ENCODE measurements at regions not wholly inside any gene's neighbourhood (a gene's known extent, or its start where the extent isn't known, plus 50 kb on each side); places are given as distances from the start of the nearest gene placed in this dataset.

DNA sequence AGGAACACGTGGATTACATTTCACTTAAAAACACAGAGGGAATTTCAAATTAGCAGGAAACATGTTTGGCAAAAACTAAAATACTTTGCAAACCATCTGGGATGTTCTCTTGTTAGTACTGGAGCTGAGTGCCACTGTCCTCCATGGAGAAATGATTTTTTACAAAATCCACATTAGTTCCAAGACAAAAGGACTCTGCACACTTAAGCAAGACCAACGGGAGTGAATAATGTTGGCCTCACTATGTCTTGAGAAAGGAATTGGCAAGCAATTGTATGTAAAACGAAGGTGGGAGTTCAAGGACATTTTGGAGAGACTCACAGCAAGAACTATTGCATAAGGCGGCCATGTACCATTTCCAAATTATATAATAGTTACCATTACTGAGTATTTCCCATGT lies 547.5 kb downstream of the EBF1 start:
- DNase-seq, result no peak

DNA sequence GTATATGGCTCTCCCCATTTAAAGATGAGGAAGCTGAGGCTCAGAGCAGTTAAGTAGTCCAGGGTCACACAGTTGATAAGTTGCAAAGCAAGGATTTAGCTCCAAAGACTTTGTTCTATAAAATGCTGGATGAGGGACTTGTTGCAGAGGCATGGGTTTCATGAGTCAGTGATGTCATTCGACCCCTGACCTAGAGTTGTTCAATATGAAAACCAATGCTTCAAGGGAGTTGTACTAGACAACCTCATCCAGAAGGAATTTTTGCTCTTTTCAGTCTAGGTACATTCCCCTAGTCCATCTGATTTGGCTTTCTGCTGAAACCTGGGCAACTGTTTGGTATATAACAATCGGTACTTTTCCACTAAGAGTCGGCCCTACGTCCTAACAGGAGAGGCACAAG lies 550.4 kb downstream of the EBF1 start:
- DNase-seq, result no peak

DNA sequence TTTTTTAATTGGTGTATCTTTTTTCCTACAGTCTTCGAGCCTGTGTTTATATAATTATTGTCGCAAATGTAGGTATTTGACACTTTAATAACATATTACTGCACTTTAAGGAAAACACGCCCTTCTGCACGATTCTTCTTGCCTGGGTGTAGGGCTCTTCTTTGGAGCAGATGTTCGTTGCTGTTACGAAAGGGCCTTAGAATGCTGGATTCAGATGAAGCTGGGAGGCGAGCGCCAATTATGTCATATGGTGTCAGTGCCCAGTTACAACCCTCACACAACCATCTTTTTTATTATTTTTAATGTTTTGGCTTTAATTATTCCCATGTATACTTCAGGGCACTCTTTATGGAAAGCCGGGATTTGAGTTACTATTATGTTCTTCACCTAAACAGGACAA lies 553.0 kb downstream of the EBF1 start:
- no peak for DNase-seq

DNA sequence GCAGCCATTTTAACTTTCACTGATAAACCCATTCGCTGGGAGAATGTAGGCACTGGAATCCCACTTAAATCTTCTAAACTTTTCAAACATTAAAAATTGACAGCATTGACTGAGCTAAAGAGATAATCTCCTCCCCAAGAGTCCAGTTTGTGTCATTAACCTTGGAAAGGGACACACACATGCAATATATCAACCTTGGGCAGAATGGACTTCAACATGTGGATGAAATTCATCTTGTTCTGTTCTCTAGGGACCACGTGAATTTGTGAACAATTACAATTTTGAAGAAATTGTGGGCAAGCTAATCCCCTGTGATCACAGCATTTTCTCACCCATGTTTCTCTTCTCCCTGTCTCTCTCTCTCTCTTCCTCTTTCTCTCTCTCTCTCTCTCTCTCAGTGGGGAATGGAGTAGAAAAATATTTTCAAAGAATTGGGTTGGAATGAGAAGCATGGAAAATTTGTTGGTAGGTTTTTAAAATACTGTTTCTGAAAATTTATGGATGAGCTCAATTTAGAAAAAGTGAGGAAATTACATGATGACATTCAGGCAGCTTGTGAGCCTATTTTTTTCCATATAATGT lies 553.7 kb downstream of the EBF1 start:
- DNase-seq, result no peak

DNA sequence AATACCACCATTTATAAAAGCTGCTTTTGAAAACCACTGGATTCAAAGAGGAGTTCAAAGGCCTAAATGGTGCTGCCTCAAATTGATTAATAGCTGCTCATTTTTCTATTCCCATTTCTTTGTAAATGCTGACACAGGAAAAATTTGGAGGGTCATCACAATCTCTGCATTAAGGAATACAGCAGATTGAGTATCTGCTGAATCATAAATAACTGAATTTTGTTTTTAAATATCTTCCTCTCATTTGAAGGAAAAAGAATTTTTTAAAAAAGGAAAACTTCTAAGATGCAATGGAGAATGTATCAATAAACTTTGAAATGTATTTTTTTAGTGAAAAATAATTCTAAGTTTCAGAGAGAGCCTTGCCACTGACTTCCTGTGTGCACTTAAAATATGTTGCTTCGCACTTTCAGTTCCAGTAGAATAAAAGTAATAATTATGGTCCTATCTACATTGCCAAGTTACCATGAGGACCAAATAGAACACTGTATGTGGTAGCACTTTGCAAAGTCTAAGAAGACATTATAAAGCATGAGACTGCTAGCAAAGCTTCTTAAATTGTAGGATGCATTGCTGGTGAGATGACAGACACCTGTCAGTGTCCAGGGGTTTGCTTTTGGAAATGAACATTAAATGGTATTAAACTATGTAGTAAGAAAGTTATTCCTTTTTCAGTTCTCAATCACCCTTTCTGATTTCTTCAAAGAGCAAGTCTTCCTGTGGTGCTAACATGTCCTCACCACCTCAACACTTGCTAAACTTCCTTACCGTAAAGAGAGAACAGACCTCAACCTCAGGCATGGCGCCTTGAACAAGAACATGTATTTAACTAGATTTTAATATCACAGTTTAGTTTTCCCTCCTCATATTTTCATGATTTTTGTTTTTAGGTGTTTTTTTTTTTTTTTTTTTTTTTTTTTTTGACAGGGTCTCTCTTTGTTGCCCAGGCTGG lies 555.1 kb downstream of the EBF1 start:
- no peak for DNase-seq

DNA sequence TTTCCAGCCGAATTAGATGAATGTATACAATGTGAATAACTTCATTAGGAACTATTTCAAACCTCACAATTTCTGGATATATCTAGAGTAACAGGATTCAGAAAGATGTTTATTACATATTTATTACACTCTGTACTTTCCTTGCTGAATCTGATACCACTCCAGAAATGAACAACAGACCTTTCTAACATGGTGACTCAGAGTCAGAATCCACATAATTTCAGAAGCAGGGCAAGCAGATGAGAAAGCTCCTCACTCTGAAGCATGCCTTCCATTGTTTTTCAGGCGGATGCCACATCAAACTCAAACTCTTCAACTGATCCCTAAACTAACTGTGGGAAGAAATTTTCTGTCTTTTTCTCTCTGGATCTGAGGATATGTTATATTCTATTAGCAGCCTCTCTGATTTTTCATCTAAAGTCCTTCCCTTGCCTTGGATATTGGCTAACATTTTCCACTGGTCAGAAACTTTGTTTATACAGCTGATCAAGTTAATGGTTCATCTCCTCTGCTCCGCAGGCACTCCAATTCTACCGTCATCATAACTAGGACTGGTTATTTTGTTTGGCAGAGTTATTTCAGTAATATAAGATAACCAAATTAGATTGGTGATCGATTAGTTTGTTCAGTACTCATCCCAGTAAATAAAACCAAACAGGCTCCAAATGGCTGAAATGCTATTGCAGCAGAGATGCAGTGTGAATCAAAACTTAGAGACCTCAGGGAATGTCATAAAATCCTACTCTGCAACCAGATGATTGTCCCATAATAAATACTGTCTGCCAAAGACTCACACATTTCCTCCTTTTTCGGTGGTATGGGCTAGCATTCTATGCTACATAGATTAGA lies 556.0 kb downstream of the EBF1 start:
- DNase-seq, result no peak

DNA sequence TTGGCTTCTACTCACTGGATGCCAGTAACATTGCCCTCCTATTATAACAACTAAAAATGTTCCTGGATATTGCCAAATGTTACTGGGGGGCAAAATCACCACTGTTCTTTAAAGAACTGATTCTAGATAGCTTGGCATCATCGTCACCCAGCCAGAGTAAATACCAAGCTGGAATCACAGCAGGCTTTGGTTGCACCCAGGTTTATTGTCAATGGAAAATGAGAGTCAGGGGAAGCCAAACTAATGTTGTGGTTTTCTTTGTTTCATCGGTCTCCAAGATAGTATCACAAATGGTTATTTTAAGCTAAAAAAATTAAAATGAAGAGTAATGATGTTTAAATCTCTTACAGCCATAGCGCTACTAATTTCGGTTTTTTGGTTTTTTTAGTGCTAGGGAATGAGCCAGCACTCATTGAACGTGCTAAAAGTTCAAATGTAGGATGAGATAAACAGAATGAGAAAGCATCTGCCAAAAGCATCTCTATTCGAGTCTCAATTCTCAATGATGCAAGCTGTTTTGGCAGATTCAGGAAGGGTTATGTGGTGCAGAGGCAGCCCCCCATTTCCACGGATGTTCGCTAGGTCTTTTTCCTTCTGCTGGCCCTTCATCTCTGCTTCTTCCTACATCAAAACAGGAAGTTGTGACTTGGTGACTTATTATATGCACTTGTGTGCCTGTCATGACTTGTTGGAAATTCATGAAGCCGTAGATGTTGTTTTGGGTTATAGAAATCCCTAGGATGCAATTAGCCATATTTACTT lies 558.0 kb downstream of the EBF1 start:
- no peak for DNase-seq

DNA sequence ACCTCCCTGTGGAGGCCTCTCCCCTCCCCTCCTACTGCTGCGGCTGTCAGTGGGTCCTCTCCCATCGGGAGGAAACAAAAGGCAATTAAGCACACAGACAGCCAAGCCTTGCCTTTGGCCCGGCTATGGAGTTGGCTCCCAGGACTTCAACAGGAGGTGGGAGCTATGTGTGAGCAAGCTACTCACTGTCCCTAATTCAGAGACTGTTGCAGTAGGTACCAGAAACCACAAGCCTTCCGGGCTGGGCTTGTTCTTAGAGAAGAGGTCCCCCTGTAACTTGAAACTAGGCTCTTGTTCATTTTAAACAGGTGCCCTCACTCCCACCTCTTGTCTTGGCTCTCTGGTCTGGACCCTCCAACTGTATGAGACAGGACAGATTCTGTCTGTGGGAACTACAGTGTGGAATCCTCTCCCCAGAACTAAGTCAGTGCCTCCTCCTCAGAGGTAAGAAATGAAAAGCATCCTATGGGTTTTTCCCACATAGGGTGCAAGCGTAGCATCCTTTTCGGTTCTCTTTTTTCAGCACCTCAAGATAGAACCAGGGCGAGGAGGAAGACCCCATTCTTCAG lies 561.1 kb downstream of the EBF1 start:
- no peak for DNase-seq

DNA sequence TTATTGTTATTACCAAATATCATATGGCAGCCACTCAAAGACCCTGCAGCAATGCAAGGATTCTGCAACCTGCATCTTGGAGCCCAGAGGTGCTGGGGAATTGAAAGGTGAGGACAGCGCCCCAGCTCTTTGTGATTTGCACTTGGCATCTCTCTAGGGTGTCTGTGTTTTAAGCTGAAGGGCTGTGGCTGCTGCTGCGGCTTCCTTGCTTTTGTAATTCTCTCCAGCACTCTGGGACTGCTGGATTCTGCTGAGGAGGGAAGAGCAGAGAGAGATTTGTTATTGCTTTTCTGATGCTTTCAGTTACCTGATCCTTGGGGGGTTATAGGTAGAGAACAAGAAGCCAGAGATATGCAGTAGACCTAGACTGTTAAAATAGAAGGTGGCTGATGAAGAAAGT lies 562.4 kb downstream of the EBF1 start:
- no peak for DNase-seq

DNA sequence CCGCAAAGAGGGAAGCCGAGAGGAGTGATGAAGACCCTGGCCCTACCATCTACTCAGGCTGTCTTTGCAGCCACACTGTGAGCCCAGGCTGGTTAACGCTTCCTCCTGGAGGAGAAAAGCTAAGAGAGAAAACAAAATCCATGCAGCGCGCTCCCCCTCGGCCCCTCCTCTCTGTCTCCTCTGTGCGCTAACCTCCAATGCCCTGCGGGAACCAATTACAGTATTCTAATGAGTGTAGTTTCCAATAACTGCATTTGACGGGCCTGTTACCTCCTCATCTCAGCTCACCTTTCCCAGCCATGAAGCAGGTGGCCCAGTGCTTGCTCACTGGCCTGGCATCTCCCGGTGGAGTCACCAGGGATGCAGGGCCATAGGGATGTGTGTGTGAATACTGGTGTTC lies 565.5 kb downstream of the EBF1 start:
- DNase-seq, result no peak

DNA sequence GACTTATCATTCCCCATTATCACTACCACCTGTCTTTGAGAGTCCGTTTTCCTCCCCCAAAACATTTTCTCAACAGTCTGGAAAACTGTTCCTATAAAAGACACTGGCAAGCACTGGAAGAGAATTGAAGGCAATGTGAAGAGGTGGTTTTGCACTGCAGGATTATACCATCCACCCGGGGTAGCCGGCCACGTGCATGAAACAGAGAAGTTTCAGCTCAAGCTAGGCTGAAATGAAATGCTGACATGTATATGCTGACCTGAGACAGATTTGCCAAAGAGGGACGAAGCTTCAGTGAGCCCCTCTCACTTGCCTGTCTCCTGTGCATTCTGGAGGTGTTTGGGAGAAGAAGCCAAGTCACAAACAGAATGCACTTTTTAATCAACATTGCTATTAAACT lies 567.0 kb downstream of the EBF1 start:
- DNase-seq, result no peak

DNA sequence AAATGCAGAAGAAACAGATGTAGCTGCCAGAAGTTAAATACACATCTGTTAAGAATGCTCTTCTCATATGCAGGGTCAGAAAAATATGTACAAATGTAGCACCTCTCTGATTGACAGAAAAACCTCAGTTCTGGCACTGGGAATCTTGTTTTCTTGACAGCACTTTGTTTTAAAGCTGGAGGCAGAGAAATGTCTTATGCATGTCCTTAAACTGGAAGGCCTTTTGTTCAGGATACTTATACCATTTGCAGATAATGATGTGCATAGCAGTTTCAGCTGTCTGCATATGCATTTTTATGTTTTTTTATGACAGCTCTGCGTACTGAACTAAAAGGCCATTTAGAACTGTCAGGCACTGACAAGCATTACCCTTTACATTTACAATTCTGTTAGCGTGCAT lies 567.9 kb downstream of the EBF1 start:
- no peak for DNase-seq

DNA sequence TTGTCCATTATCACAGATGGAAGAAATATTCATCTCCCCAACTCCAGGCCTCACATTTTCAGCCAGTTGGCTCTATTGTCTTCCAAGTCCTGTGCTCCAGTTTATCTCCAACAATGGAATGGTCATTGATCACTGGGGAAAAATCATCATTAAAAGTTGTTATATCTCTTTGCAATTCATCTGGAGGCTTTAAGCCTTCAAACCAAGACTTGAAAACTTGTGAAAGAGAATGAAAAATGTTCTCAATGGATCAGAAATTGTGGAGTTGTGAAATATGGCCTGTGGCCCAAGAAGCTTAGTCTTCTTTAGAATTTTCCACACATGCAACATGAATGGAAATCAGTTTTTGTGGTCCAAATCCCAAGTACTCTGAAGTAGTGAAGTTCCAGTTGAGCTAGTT lies 569.6 kb downstream of the EBF1 start:
- no peak for DNase-seq

DNA sequence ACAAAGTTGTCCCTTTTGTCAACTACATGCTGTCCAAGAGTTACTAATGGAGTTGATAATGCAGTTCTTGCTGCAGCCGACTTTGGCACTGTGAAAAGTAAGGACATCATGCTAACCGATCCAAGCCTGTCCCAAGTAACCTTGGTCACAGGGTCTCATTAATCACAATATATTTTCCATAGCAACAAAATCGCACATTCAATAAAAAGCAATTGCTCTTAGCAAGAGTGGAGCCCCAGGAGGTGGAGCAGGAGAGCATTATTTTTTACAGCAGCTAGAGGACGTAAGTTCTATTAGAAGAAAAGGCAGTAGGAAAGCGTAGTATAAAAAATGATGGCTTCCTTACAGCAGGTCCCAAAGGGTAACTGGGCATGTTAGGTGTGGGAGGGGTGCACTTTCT lies 570.3 kb downstream of the EBF1 start:
- DNase-seq, result no peak

DNA sequence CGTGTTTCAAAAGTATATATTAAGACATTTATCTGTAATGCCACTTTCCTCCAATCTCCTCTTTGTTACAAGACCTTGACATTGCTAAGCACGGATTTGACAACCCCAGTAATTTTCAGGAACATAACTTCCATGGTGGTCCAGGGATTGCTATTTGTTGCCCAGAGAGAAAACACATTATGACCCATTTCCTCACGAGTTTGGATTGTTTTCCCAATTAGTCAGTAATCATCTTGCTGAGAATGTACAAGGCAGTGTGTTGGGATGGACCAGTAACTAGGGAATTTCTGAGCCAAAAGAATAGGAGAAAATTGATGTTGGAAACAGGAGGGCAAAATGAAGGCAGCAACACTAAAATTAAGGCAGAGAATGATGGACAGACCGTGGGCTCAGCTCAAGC lies 574.1 kb downstream of the EBF1 start:
- no peak for DNase-seq

DNA sequence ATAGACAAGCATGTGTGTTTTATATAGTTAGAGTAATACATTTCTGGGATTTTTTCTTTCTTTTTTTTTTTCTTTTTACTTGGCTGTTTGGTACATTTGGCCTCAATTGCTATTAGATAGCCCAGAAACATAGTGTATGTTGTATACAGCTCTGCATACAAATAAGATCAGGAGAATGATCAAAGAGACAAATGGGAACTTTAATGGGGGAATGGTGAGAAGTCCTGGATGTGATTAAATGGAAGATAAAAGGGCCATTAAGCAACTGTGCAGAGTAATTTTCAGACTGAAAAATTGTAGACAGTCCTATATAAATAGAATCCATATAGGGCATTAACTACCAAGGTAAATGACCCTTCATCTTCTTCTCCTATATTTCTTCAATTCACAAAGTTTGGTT lies 575.6 kb downstream of the EBF1 start:
- DNase-seq, result no peak

DNA sequence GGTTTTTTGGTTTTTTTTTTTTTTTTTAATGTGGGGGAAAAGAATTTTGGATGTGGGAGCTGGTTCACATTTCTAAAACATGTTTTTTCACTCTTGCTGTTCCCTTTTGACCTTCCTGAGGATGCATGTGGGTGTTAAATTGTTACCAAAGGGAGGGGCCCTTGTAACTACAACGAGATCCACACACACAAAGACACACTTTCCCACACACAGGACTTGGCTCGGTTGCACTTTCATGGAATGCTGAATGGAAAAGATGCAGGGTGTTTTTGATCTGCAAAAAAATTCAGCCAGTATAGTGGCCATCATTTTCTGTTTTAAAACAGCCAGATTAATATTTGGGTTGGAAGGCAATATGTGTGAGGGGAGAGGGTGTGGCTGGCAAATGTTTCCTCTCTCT lies 576.9 kb downstream of the EBF1 start:
- no peak for DNase-seq

DNA sequence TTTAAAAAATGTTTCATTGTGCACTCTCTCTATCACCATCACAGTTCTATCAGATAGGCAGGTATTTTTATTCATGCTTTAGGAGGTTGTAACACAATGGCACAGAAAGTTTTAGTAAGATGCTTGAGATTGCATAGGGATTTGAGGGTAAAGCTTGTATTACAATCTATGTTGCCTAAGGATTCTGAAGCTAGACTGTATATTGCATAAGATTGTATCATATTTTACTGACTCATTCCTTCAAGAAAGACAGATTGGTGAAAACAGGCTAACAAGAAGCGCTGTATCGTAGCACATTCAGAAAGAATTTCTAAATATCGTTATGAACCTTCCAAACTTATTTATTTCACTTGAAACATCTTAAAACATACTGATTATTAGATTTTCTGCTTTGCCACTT lies 577.7 kb downstream of the EBF1 start:
- no peak for DNase-seq

DNA sequence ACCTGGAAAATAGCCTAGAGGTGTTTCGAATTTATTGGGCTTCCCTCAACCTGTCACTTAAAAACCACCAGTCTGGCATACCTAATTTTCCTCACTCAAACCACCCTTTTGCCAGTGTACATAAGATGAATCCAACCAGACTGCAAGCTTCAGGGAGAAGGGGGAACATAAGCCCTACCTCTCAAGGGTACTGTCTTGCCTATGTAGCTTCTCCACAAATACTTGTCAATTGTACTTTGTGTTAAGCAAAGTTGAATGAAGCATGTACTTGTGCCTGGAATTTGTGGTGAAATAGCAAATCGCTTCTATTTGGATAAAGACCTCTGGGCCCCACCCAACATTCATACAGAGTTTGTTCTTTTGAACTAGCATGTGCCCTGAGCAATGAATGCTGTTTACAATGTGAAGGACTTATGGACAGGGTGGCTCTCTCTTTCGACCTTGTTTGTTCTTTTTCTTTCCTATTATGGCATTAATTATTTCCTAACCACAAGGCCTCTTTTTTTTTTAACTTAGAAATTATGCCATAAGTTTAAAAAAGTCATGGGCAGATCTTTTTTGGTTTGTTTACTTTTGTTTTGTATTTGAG lies 580.2 kb downstream of the EBF1 start:
- DNase-seq, result no peak

DNA sequence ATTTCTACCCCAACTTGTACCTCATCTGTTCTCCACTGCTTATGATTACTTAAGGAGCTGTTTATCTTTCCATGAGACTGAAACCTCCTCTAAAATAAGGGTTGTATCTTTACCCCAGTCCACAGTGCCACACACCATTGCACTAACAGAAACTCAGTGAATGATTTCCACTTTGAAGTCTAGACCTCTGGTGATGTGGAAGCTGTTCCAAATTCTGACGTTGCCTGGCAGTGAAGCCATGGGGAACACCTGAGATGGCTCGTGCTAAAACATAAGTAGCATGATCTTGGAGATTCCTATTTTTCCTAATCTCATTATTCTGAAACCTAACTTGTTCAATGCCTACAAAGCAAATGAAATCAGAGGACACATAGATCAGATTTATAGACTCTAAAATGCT lies 583.2 kb downstream of the EBF1 start:
- no peak for DNase-seq

DNA sequence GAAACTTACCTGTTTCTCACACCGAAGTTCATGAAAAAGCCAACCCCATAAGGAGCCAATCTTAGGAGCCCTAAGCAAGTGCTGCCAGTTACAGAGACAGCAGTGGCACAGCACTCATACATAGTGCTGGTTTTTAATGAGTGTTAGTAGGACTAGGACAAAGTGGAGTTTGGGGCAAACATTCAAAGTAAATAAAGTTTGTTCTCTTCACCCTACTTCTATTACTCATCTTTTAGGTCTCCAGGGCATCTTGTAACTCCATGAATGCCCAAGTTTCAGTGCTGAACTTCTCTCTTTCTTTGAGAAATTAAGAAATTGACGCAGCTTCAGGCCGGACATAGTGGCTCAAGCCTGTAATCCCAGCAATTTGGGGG lies 584.7 kb downstream of the EBF1 start:
- no peak for DNase-seq

DNA sequence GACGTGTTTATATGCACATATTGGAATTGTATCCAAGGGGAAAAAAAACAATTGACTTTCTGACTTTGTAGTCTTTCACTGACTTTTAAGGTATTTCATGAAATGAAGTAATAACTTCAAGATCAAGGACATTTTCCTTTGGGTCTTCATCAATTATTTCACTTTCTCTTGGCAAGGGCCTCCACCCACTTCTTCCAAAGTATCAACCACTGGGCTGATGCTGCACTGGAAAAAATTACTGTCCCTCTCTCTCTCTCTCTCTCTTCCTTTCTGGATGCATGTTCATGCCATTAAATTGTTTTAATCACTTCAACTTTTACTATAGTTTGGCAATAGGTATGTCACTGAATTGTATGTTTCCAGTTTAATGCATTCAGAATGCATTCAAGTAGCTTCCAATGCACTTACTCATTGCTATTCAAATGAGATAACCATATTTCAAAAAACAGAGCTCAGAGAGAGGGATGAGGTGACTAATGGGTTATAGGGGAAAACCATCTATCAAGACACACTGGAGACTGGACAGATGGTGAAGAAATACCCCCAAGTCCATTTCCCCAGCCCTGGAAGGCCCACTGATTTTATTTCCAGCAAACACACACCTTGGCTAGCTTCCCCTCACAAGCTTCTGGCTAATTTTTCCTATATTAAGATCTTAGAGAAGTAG lies 585.3 kb downstream of the EBF1 start:
- DNase-seq, result no peak
